H9 (cell line): ENCODE measurements at regions not wholly inside any gene's neighbourhood (a gene's known extent, or its start where the extent isn't known, plus 50 kb on each side); places are given as distances from the start of the nearest gene placed in this dataset.

ENCODE experiments used
- DNase-seq: peaks from one replicate; pipeline ENCODE4 v3.0.0-alpha.2; 2017
- H2AFZ ChIP-seq: one replicate; pipeline ENCODE4 v1.6.1; 2013; ENCODE audit warnings: mild to moderate bottlenecking, low read length, control low read depth, moderate library complexity
- H2AK5ac ChIP-seq: 2 replicates; pipeline ENCODE4 v1.6.1; 2013; ENCODE audit warnings: low read length, control low read depth, mixed read lengths; ENCODE audit not compliant: insufficient read length
- H2BK120ac ChIP-seq: one replicate; pipeline ENCODE4 v1.6.1; 2013; ENCODE audit warnings: low read depth, mild to moderate bottlenecking, low read length, control low read depth, inconsistent platforms; ENCODE audit not compliant: poor library complexity, severe bottlenecking
- H2BK12ac ChIP-seq: 2 replicates; pipeline ENCODE4 v1.6.1; 2013; ENCODE audit warnings: low read length, control low read depth, mixed read lengths, low read depth; ENCODE audit not compliant: insufficient read length
- H2BK15ac ChIP-seq: 2 replicates; pipeline ENCODE4 v1.6.1; 2013; ENCODE audit warnings: low read depth, low read length, control low read depth
- H2BK20ac ChIP-seq: one replicate; pipeline ENCODE4 v1.6.1; 2013; ENCODE audit warnings: low read depth, mild to moderate bottlenecking, low read length, control low read depth, inconsistent platforms; ENCODE audit not compliant: poor library complexity, severe bottlenecking
- H2BK5ac ChIP-seq: 2 replicates; pipeline ENCODE4 v1.6.1; 2013; ENCODE audit warnings: low read length, control low read depth, mixed read lengths; ENCODE audit not compliant: insufficient read length
- H3K14ac ChIP-seq: 2 replicates; pipeline ENCODE4 v1.6.1; 2013; ENCODE audit warnings: low read length, control low read depth; ENCODE audit not compliant: insufficient read depth
- H3K18ac ChIP-seq: 2 replicates; pipeline ENCODE4 v1.6.1; 2013; ENCODE audit warnings: low read depth, mild to moderate bottlenecking, mixed read lengths, low read length, control low read depth; ENCODE audit not compliant: insufficient read length
- H3K23ac ChIP-seq: 2 replicates; pipeline ENCODE4 v1.6.1; 2013; ENCODE audit warnings: low read length, control low read depth, mixed read lengths, low read depth; ENCODE audit not compliant: insufficient read length
- H3K23me2 ChIP-seq: 2 replicates; pipeline ENCODE4 v1.6.1; 2013; ENCODE audit warnings: low read depth, mild to moderate bottlenecking, mixed read lengths, low read length, control low read depth; ENCODE audit not compliant: insufficient read length, poor library complexity, severe bottlenecking
- H3K27ac ChIP-seq: 2 replicates; pipeline ENCODE4 v1.5.1; 2013; ENCODE audit warnings: low read length, control low read depth, mixed read lengths, low read depth; ENCODE audit not compliant: insufficient read length
- H3K27me3 ChIP-seq: 2 replicates; pipeline ENCODE4 v1.6.1; 2013; ENCODE audit warnings: low read length, control low read depth, inconsistent platforms; ENCODE audit not compliant: insufficient read depth
- H3K4ac ChIP-seq: 2 replicates; pipeline ENCODE4 v1.6.1; 2013; ENCODE audit warnings: low read depth, mild to moderate bottlenecking, control low read depth, inconsistent platforms, low read length, moderate library complexity
- H3K4me1 ChIP-seq: 2 replicates; pipeline ENCODE4 v1.6.1; 2013; ENCODE audit warnings: low read length, control low read depth, inconsistent platforms; ENCODE audit not compliant: insufficient read depth
- H3K4me2 ChIP-seq: 2 replicates; pipeline ENCODE4 v1.6.1; 2013; ENCODE audit warnings: low read length, control low read depth, mixed read lengths; ENCODE audit not compliant: insufficient read length, insufficient read depth
- H3K56ac ChIP-seq: 2 replicates; pipeline ENCODE4 v1.6.1; 2013; ENCODE audit warnings: low read depth, mild to moderate bottlenecking, mixed read lengths, low read length, control low read depth; ENCODE audit not compliant: insufficient read length
- H3K79me1 ChIP-seq: 2 replicates; pipeline ENCODE4 v1.6.1; 2013; ENCODE audit warnings: low read depth, mild to moderate bottlenecking, moderate library complexity, low read length, control low read depth, inconsistent platforms; ENCODE audit not compliant: insufficient read depth, poor library complexity, severe bottlenecking
- H3K79me2 ChIP-seq: 2 replicates; pipeline ENCODE4 v1.6.1; 2013; ENCODE audit warnings: low read length, control low read depth, inconsistent platforms; ENCODE audit not compliant: insufficient read depth
- H3K9ac ChIP-seq: 2 replicates; pipeline ENCODE4 v1.6.1; 2013; ENCODE audit warnings: low read length, control low read depth, mixed read lengths; ENCODE audit not compliant: insufficient read length; ENCODE audit errors: extremely low read depth
- H3K9me3 ChIP-seq: one replicate; pipeline ENCODE4 v1.6.1; 2013; ENCODE audit warnings: low read depth, low read length, inconsistent platforms; ENCODE audit not compliant: control insufficient read depth
- H3T11ph ChIP-seq: one replicate; pipeline ENCODE4 v1.6.1; 2013; ENCODE audit warnings: mild to moderate bottlenecking, low read length, control low read depth, inconsistent platforms
- H4K20me1 ChIP-seq: one replicate; pipeline ENCODE4 v1.6.1; 2013; ENCODE audit not compliant: control insufficient read depth, insufficient read length, insufficient read depth
- H4K5ac ChIP-seq: 2 replicates; pipeline ENCODE4 v1.6.1; 2013; ENCODE audit warnings: low read depth, mild to moderate bottlenecking, mixed read lengths, low read length, control low read depth; ENCODE audit not compliant: insufficient read length
- H4K8ac ChIP-seq: replicated peaks from 2 replicates; pipeline ENCODE4 v1.6.1; 2013; ENCODE audit warnings: low read length, control low read depth, mixed read lengths, low read depth; ENCODE audit not compliant: insufficient read length
- H4K91ac ChIP-seq: 2 replicates; pipeline ENCODE4 v1.6.1; 2013; ENCODE audit warnings: low read depth, mild to moderate bottlenecking, moderate library complexity, mixed read lengths, low read length, control low read depth; ENCODE audit not compliant: insufficient read length
- H3K27ac Mint-ChIP-seq, 3 experiments: 2 replicates in 2 of 3; 3 replicates in 1 of 3; pipeline ENCODE4 v1.8.0; 2020 to 2021; ENCODE audit warnings: mixed read lengths in 3 of 3, mild to moderate bottlenecking in 1 of 3, moderate library complexity in 1 of 3
- H3K27me3 Mint-ChIP-seq: 2 replicates; pipeline ENCODE4 v1.8.0; 2021; ENCODE audit warnings: low read depth, mild to moderate bottlenecking, moderate library complexity, mixed read lengths
- H3K36me3 Mint-ChIP-seq, 3 experiments: 2 replicates in 2 of 3; 3 replicates in 1 of 3; pipeline ENCODE4 v1.8.0; 2020 to 2021; ENCODE audit warnings: low read depth in 3 of 3, mixed read lengths in 3 of 3; ENCODE audit not compliant: insufficient read depth in 1 of 3
- H3K4me1 Mint-ChIP-seq, 2 experiments: 2 replicates each; pipeline ENCODE4 v1.8.0; 2020; ENCODE audit warnings: mixed read lengths in 2 of 2
- H3K4me3 Mint-ChIP-seq, 2 experiments: 2 replicates in 1 of 2; 3 replicates in 1 of 2; pipeline ENCODE4 v1.8.0; 2020 to 2021; ENCODE audit warnings: mild to moderate bottlenecking in 2 of 2, mixed read lengths in 2 of 2, moderate library complexity in 1 of 2
- H3K9me3 Mint-ChIP-seq, 2 experiments: 2 replicates in 1 of 2; 3 replicates in 1 of 2; pipeline ENCODE4 v1.8.0; 2020; ENCODE audit warnings: mild to moderate bottlenecking in 2 of 2, mixed read lengths in 2 of 2, moderate library complexity in 1 of 2
- CTCF ChIP-seq: fragments of 200-600 bp; sonication (generic); conservative IDR thresholded peaks from 3 replicates; pipeline ENCODE4 v1.8.0; 2021; ENCODE audit warnings: antibody characterized with exemption, mild to moderate bottlenecking
- WGBS: extraction: QIAGEN DNeasy Blood & Tissue Kit; methylation state at CpG from one replicate; pipeline ENCODE4 v1.1.7; 2013; ENCODE audit warnings: missing lambda C conversion rate, low lambda C conversion rate, mixed read lengths; ENCODE audit not compliant: insufficient read length; ENCODE audit errors: extremely low coverage; 5-methylcytosine and 5-hydroxymethylcytosine counted together

DNA sequence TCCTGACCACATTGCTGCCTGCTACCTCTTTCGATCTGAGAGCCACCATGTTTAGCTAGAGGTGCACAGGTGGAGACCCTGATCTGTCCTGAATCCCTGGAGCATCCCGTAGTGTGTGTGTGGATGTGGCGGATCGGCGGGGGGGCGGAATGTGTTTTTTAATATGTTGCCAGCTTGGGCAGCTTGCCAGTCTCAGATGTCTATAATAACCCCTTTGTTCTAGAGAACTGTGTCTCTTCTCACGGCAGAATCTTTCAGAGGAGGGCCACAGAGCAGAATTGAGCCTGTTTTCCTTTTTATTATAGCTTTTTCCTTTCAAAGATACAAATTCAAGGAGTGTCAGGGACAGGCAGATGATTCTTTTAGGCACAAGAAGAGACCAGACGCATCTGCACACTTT, 934.1 kb upstream of the KLHL29 start:
- H4K8ac ChIP-seq = no peak overlapping the region
- no peak overlapping the region for H3T11ph ChIP-seq
- H3K27ac Mint-ChIP-seq = no peak overlapping the region
- no peak overlapping the region for H4K5ac ChIP-seq
- H2BK20ac ChIP-seq = no peak overlapping the region
- H3K79me1 ChIP-seq = no peaks in the 10 kb centered on the region
- no peak overlapping the region for H4K91ac ChIP-seq
- H3K9me3 ChIP-seq = no peaks in the 10 kb centered on the region
- no peaks in the 10 kb centered on the region for H4K20me1 ChIP-seq
- no peaks in the 10 kb centered on the region for H3K23me2 ChIP-seq
- H3K79me2 ChIP-seq = no peaks in the 10 kb centered on the region
- H3K14ac ChIP-seq = no peak overlapping the region
- no peak overlapping the region for H2AK5ac ChIP-seq
- H3K9me3 Mint-ChIP-seq = peaks cover 4% of the 10 kb centered on the region in 2 experiments; a peak in 4 of 5 replicates
- H3K4me1 Mint-ChIP-seq = no peaks in the 10 kb centered on the region
- no peak overlapping the region for H3K18ac ChIP-seq
- H2BK5ac ChIP-seq = no peak overlapping the region
- no CpG with 5 or more reads among the region's 8 CpGs for WGBS
- no peak overlapping the region for H2AFZ ChIP-seq
- no peak overlapping the region for H3K9ac ChIP-seq
- H3K4me2 ChIP-seq = no peak overlapping the region
- no peak overlapping the region for H3K4me3 Mint-ChIP-seq
- H3K27ac ChIP-seq = no peak overlapping the region
- no peak overlapping the region for H2BK12ac ChIP-seq
- H3K27me3 ChIP-seq = no peaks in the 10 kb centered on the region
- H3K36me3 Mint-ChIP-seq = no peaks in the 10 kb centered on the region
- H3K27me3 Mint-ChIP-seq = no peaks in the 10 kb centered on the region
- no peak overlapping the region for H3K4ac ChIP-seq
- H3K4me1 ChIP-seq = no peaks in the 10 kb centered on the region
- no peak for TF ChIP-seq CTCF
- H3K56ac ChIP-seq = no peak overlapping the region
- H3K23ac ChIP-seq = no peak overlapping the region
- no peak overlapping the region for H2BK15ac ChIP-seq
- DNase-seq = no peak
- H2BK120ac ChIP-seq = no peak overlapping the region
